CD8-positive, alpha-beta memory T cell (primary cell): ENCODE measurements at regions not wholly inside any gene's neighbourhood (a gene's known extent, or its start where the extent isn't known, plus 50 kb on each side); places are given as distances from the start of the nearest gene placed in this dataset.
"Not testable (repeated sequence)": the region's sequence is repeated elsewhere in the genome, so short reads cannot be mapped to it uniquely, and the experiment has no call there.

ENCODE experiments used
- CTCF ChIA-PET: fragments of 350-600 bp; sonication (Branson Sonifier 250); formaldehyde crosslinking; loops from one replicate; lab custom pipeline; 2021; ENCODE audit warnings: antibody characterized with exemption; lab: Charles Lee
- POLR2A ChIA-PET: fragments of 350-600 bp; sonication (Branson Sonifier 250); formaldehyde crosslinking; loops from one replicate; lab custom pipeline; 2021; ENCODE audit warnings: antibody characterized with exemption; lab: Charles Lee
- DNase-seq, 5 donors: peaks; one replicate each; pipeline versions ENCODE4 v3.0.0 to v3.0.0-alpha.2; 2020 to 2022; ENCODE audit warnings: mixed read lengths in 1 of 5
- H3K27ac ChIP-seq: one replicate; pipeline ENCODE4 v1.7.0; 2013; ENCODE audit warnings: low read depth, mild to moderate bottlenecking, low read length, moderate library complexity
- H3K27me3 ChIP-seq: 2 replicates; pipeline ENCODE4 v1.7.0; 2013; ENCODE audit warnings: low read length, mild to moderate bottlenecking; ENCODE audit not compliant: insufficient read depth, poor library complexity, severe bottlenecking
- H3K36me3 ChIP-seq: 2 replicates; pipeline ENCODE4 v1.7.0; 2013; ENCODE audit warnings: mild to moderate bottlenecking, low read length, moderate library complexity; ENCODE audit not compliant: insufficient read depth
- H3K4me1 ChIP-seq: 2 replicates; pipeline ENCODE4 v1.7.0; 2013; ENCODE audit warnings: mild to moderate bottlenecking, low read length, moderate library complexity; ENCODE audit not compliant: insufficient read depth
- H3K4me3 ChIP-seq: 2 replicates; pipeline ENCODE4 v1.7.0; 2013; ENCODE audit warnings: mild to moderate bottlenecking, low read length
- H3K9me3 ChIP-seq: 2 replicates; pipeline ENCODE4 v1.7.0; 2013; ENCODE audit warnings: mild to moderate bottlenecking, low read length
- H3K27ac Mint-ChIP-seq, 8 donors: one replicate each; pipeline ENCODE4 v1.8.0; 2020 to 2021; ENCODE audit warnings: mixed read lengths in 8 of 8, mild to moderate bottlenecking in 6 of 8, inconsistent platforms in 3 of 8, moderate library complexity in 3 of 8
- H3K27me3 Mint-ChIP-seq, 2 donors: one replicate each; pipeline ENCODE4 v1.8.0; 2020 to 2021; ENCODE audit warnings: mixed read lengths in 2 of 2, mild to moderate bottlenecking in 1 of 2, moderate library complexity in 1 of 2
- H3K36me3 Mint-ChIP-seq, 3 donors: one replicate each; pipeline ENCODE4 v1.8.0; 2020 to 2021; ENCODE audit warnings: mixed read lengths in 3 of 3, inconsistent platforms in 1 of 3, mild to moderate bottlenecking in 1 of 3
- H3K4me1 Mint-ChIP-seq, 3 donors: one replicate each; pipeline ENCODE4 v1.8.0; 2020 to 2021; ENCODE audit warnings: mixed read lengths in 3 of 3, inconsistent platforms in 1 of 3, mild to moderate bottlenecking in 1 of 3
- H3K4me3 Mint-ChIP-seq, 7 donors: one replicate each; pipeline ENCODE4 v1.8.0; 2020 to 2021; ENCODE audit warnings: mixed read lengths in 7 of 7, mild to moderate bottlenecking in 6 of 7, moderate library complexity in 4 of 7, inconsistent platforms in 2 of 7
- H3K9me3 Mint-ChIP-seq, 5 donors: one replicate each; pipeline ENCODE4 v1.8.0; 2020 to 2022; ENCODE audit warnings: mixed read lengths in 5 of 5, mild to moderate bottlenecking in 3 of 5, moderate library complexity in 2 of 5, inconsistent platforms in 1 of 5

DNA sequence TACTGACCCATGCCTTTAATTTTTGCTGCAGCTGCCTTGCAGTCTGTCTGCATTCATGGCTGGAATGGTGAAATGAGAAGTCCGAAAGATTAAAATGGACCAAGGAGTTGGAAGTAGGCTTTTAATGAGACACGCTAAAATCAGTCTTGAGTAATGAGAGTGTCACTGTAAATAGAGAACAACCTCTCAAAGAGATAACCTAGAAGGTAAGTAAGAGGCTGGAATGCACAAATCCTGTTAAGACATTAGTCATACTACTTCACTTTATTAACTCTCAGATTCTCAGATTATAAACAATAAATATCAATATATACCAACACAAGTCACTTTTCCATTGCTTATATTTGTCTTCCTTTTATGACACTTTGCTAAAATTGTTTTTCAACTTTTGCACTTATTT, 880.6 kb upstream of the C9orf72 start:
- CTCF ChIA-PET, result no interaction called here

DNA sequence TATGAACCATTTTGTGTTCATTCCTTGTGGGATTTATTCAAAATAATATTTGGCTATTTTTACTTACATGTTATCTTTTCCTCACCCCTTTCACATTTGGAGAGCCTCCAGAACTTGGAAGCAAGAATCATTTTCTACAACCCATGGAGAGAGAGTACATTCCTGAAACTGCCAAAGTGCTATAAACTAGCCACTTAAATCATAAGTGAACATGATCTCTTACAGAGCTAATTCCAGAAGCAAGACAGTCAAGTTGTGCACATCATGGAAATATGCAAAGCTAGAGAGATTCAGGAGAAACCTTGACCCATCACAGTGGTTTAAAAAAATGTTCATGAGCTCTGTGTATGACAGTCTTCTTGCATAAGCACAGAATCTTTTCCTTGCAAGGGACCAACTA, 883.6 kb upstream of the C9orf72 start:
- no peak overlapping the region for H3K27ac ChIP-seq
- H3K9me3 ChIP-seq, result no peaks in the 10 kb centered on the region
- H3K4me3 ChIP-seq, result no peak overlapping the region
- CTCF ChIA-PET, result no interaction called here
- H3K4me1 ChIP-seq, result no peaks in the 10 kb centered on the region
- no peaks in the 10 kb centered on the region for H3K36me3 ChIP-seq
- no peak for DNase-seq
- Mint-ChIP-seq H3K36me3 (no peaks in the 10 kb centered on the region), H3K9me3 (peaks cover 2 to 7% (median 7%) of the 10 kb centered on the region in 5 donors), H3K4me1 (no peaks in the 10 kb centered on the region), H3K4me3 (no peak overlapping the region), H3K27ac (no peak overlapping the region), H3K27me3 (no peaks in the 10 kb centered on the region)
- POLR2A ChIA-PET, result no interaction called here
- H3K27me3 ChIP-seq, result no peaks in the 10 kb centered on the region

More for the DNA sequence above, 880.6 kb upstream of the C9orf72 start:
- H3K9me3 Mint-ChIP-seq, result peaks cover 2 to 8% (median 3%) of the 10 kb centered on the region in 5 donors
- H3K27me3 Mint-ChIP-seq, result no peaks in the 10 kb centered on the region
- no peak overlapping the region for H3K4me3 Mint-ChIP-seq
- no peak overlapping the region for H3K27ac Mint-ChIP-seq
- Histone ChIP-seq H3K9me3 (no peaks in the 10 kb centered on the region), H3K27ac (no peak overlapping the region), H3K27me3 (no peaks in the 10 kb centered on the region), H3K36me3 (no peaks in the 10 kb centered on the region), H3K4me1 (no peaks in the 10 kb centered on the region), H3K4me3 (no peak overlapping the region)
- no peaks in the 10 kb centered on the region for H3K4me1 Mint-ChIP-seq
- H3K36me3 Mint-ChIP-seq, result no peaks in the 10 kb centered on the region
- no peak for DNase-seq
- POLR2A ChIA-PET, result no interaction called here

DNA sequence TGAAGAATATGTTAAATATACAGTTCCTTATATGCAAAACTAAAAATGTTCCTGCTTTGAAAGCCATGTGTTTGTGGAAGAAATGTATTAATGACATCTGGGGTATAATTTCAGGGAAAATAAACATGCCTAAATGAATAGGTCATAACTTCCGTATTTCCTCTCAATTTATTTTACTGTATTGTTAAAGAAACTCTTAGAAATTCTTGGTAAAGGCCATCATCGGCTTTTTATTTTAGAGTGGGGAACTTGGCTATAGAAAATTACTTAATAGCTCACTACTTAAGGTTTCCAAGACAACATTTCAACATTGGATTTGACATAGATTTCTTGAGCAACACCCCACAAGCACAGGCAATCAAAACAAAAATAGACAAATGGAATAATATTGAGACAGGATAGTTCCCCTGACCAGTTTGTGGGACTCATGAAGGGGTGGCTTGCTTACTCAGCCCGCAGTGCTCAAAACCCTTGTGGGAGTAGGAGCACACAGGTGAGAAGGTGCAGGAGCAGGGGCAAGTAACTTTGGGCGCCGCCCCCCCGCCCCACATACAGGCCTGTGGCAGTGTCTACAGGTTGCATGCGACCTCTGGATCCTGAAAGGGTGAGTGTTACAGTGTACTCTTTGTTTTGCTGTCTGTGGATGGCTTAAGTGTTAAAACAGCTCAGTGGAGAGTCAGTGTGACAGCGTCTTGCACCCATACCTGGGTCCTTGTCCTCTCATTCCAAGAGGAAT, 891.4 kb upstream of the C9orf72 start:
- Mint-ChIP-seq H3K27ac (no peak overlapping the region), H3K9me3 (peaks cover 8 to 21% (median 15%) of the 10 kb centered on the region in 5 donors), H3K4me3 (no peak overlapping the region), H3K27me3 (no peaks in the 10 kb centered on the region), H3K36me3 (no peaks in the 10 kb centered on the region), H3K4me1 (no peaks in the 10 kb centered on the region)
- ChIA-PET POLR2A (no interaction called here), CTCF (no interaction called here)
- H3K36me3 ChIP-seq, result no peaks in the 10 kb centered on the region
- H3K27ac ChIP-seq, result no peak overlapping the region
- no peaks in the 10 kb centered on the region for H3K9me3 ChIP-seq
- no peaks in the 10 kb centered on the region for H3K27me3 ChIP-seq
- no peak for DNase-seq
- H3K4me1 ChIP-seq, result no peaks in the 10 kb centered on the region
- no peak overlapping the region for H3K4me3 ChIP-seq

DNA sequence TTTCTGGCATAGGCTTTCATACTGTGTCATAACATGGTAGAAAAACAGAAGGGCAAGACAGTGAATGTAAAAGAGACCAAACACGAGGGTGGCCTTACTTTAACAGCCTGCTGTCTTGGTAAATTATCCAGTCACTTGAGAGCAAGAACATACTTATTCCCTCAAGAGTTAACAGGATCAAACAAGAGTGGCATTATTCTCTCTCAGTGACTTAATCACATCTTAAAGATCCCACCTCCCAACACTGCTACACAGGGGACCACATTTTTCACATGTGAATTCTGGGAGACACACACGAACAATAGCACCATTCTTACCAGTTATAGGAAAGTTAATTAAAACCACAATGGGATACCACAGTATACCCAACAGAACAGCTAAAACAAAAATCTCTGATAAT, 898.0 kb upstream of the C9orf72 start:
- Mint-ChIP-seq H3K4me1 (no peaks in the 10 kb centered on the region), H3K9me3 (peaks cover 5 to 25% (median 8%) of the 10 kb centered on the region in 5 donors), H3K4me3 (no peak overlapping the region), H3K27me3 (no peaks in the 10 kb centered on the region), H3K36me3 (no peaks in the 10 kb centered on the region), H3K27ac (no peak overlapping the region)
- no peak for DNase-seq
- POLR2A ChIA-PET, result no interaction called here
- Histone ChIP-seq H3K4me3 (no peak overlapping the region), H3K9me3 (no peaks in the 10 kb centered on the region), H3K27me3 (no peaks in the 10 kb centered on the region), H3K4me1 (no peaks in the 10 kb centered on the region), H3K36me3 (no peaks in the 10 kb centered on the region), H3K27ac (no peak overlapping the region)
- CTCF ChIA-PET, result no interaction called here

DNA sequence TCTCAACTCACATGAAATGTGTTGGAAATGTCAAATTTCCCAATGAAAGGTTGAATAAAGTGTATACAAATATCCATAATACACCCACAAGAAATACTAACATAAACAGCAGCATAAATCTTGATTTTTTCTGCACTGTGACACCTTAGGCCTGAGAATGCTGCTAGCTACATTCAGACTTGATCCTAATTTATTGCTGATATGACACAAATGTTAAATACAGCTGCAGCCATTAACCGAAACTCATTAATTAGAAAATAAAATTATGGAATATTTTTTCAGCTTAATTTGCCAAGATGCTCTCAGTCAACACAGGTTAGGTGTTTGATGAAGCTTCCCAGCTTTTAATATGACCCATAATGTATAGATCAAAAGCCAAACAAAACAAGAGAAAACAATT, 914.3 kb upstream of the C9orf72 start:
- Histone ChIP-seq H3K4me3 (no peak overlapping the region), H3K27ac (no peak overlapping the region), H3K4me1 (no peaks in the 10 kb centered on the region), H3K36me3 (no peaks in the 10 kb centered on the region), H3K27me3 (no peaks in the 10 kb centered on the region), H3K9me3 (no peaks in the 10 kb centered on the region)
- POLR2A ChIA-PET, result interaction anchor here (0.6 kb wide), 1 partner anchor 184 kb away, joined by 6 read pairs; no protein-coding TSS in a partner anchor
- no peaks in the 10 kb centered on the region for H3K36me3 Mint-ChIP-seq
- no peak for DNase-seq
- CTCF ChIA-PET, result no interaction called here
- H3K4me3 Mint-ChIP-seq, result no peak overlapping the region
- H3K27me3 Mint-ChIP-seq, result peaks cover 0 to 2% of the 10 kb centered on the region in 2 donors
- no peak overlapping the region for H3K27ac Mint-ChIP-seq
- H3K9me3 Mint-ChIP-seq, result peaks cover 0 to 26% (median 2%) of the 10 kb centered on the region in 5 donors
- H3K4me1 Mint-ChIP-seq, result no peaks in the 10 kb centered on the region

DNA sequence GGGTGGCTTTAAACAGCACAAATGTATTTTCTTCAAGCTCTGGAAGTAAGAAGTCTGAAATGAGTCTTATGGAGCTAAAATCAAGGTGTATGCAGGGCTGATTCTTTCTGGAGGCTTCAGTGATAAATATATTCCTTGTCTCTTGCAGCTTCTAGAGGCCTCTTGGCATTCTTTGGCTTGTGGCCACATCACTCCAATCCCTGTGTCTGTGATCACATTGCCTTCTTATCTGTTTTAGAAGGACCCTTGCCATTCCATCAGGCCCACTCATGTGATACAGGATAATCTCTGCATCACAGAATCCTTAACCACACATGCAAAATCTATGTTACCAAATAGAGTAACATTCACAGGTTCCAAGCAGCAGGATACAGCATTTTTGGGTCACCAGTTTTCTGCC, 917.8 kb upstream of the C9orf72 start:
- no peak overlapping the region for H3K4me3 Mint-ChIP-seq

DNA sequence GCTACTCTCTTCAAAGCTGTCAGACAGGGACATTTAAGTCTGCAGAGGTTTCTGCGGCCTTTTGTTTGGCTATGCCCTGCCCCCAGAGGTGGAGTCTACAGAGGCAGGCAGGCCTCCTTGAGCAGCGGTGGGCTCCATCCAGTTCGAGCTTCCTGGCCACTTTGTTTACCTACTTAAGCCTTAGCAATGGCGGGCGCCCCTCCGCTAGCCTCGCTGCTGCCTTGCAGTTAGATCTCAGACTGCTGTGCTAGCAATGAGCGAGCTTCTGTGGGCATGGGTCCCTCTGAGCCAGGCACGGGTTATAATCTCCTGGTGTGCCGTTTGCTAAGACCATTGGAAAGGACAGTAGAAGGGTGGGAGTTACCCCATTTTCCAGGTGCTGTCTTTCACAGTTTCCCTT, 924.9 kb upstream of the C9orf72 start:
- H3K9me3 ChIP-seq, H3K36me3 ChIP-seq, DNase-seq, CTCF ChIA-PET, H3K27me3 Mint-ChIP-seq, H3K27ac ChIP-seq, H3K27ac Mint-ChIP-seq, H3K36me3 Mint-ChIP-seq, H3K27me3 ChIP-seq, H3K4me3 ChIP-seq, H3K4me1 Mint-ChIP-seq, H3K4me3 Mint-ChIP-seq, H3K4me1 ChIP-seq, POLR2A ChIA-PET: not testable (repeated sequence)
- peaks cover 3 to 17% (median 10%) of the 10 kb centered on the region in 5 donors for H3K9me3 Mint-ChIP-seq

More for the DNA sequence above, 917.8 kb upstream of the C9orf72 start:
- H3K36me3 ChIP-seq, result no peaks in the 10 kb centered on the region
- DNase-seq, result no peak
- Mint-ChIP-seq H3K36me3 (no peaks in the 10 kb centered on the region), H3K27ac (no peak overlapping the region), H3K4me1 (no peaks in the 10 kb centered on the region), H3K27me3 (peaks cover 0 to 2% of the 10 kb centered on the region in 2 donors), H3K9me3 (peaks cover 0 to 12% (median 3%) of the 10 kb centered on the region in 5 donors)
- CTCF ChIA-PET, result no interaction called here
- no peak overlapping the region for H3K4me3 ChIP-seq
- H3K9me3 ChIP-seq, result no peaks in the 10 kb centered on the region
- no peaks in the 10 kb centered on the region for H3K27me3 ChIP-seq
- H3K4me1 ChIP-seq, result no peaks in the 10 kb centered on the region
- no peak overlapping the region for H3K27ac ChIP-seq
- POLR2A ChIA-PET, result no interaction called here

DNA sequence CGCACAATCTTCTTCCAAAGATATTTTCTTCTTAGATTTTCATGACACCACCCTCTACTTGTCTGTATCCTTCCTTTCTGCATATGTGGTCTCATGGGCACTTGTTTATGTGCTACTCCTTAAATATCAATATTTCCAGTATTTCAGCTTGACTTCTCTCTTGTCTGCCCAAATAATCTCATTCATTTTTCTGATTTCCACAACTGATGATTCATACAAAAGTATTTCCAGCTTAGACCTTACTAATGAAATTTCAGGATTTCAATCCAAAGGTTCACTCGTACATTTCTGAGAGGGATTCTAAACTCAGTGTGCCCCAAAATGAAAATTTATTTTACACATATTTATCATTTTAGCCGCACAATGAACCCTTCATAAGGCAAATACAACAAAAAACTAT, 928.9 kb upstream of the C9orf72 start:
- Histone ChIP-seq H3K36me3 (no peaks in the 10 kb centered on the region), H3K4me3 (no peak overlapping the region), H3K27me3 (no peaks in the 10 kb centered on the region), H3K27ac (no peak overlapping the region), H3K4me1 (no peaks in the 10 kb centered on the region), H3K9me3 (no peaks in the 10 kb centered on the region)
- Mint-ChIP-seq H3K27me3 (no peaks in the 10 kb centered on the region), H3K9me3 (peaks cover 0 to 13% (median 6%) of the 10 kb centered on the region in 5 donors), H3K36me3 (no peaks in the 10 kb centered on the region), H3K27ac (no peak overlapping the region), H3K4me3 (no peak overlapping the region), H3K4me1 (no peaks in the 10 kb centered on the region)
- POLR2A ChIA-PET, result no interaction called here
- no peak for DNase-seq
- CTCF ChIA-PET, result no interaction called here
